ENCODE measurements at regions not wholly inside any gene's neighbourhood (a gene's known extent, or its start where the extent isn't known, plus 50 kb on each side); places are given as distances from the start of the nearest gene placed in this dataset.
A peak's percentile ranks its signal among the peaks of the same experiment; 100 is the strongest.

DNA sequence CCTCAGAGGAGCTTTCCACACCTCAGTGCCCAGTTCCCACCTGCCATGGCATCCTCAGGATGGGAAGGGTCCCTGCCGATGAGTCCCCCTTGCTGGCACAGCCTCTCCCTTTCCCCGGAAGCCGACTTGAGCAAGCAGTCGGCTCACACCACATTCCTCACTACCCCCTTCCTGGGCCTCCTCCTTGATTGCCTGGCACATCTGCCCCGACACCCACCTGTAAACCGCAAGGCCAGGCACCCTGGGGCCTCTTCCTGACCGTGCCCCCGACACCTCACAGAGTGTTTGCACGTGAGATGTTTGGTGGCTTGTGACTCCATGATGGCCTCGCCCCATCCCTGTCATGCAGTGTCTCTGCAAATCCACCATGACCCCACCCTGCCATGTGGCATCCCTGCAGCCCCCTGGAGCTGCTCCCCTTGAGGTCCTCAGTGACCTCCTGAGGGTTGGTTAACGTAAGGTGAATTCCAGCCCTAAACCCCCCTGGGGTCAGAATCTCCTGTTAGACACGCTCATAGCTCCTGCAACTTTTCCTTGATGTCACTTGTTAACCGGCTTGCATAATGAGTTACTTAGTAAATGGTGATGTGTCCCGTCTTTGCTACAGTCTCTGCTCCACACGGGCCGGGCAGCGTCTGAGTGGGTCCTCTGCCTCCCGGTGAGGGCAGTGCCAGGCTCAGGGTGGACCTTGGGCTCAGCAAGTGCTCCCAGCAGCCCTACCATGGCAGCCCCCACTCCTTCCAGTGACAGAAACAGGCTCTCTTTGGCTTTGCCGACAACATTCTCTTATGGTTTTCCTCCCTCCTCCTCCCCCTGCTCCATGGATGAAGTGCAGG is 115.9 kb upstream of the FRMD1 start:
- Histone ChIP-seq H3K36me3 (ENCODE audit: low read depth) (no peaks in the 10 kb centered on the region), H3K4me3 (no peak overlapping the region), H3K9me3 (no peaks in the 10 kb centered on the region), H3K4me1 (ENCODE audit: low read depth) (peaks cover 14% of the 10 kb centered on the region)
- no peak for ATAC-seq
- TF ChIP-seq, protein P1, sequence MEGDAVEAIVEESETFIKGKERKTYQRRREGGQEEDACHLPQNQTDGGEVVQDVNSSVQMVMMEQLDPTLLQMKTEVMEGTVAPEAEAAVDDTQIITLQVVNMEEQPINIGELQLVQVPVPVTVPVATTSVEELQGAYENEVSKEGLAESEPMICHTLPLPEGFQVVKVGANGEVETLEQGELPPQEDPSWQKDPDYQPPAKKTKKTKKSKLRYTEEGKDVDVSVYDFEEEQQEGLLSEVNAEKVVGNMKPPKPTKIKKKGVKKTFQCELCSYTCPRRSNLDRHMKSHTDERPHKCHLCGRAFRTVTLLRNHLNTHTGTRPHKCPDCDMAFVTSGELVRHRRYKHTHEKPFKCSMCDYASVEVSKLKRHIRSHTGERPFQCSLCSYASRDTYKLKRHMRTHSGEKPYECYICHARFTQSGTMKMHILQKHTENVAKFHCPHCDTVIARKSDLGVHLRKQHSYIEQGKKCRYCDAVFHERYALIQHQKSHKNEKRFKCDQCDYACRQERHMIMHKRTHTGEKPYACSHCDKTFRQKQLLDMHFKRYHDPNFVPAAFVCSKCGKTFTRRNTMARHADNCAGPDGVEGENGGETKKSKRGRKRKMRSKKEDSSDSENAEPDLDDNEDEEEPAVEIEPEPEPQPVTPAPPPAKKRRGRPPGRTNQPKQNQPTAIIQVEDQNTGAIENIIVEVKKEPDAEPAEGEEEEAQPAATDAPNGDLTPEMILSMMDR (IDR thresholded peaks at IDR 0.05) = no peak
- intact Hi-C loops (cut with DNase I, micrococcal nuclease) = no loop called here
- DNase-seq = no peak

DNA sequence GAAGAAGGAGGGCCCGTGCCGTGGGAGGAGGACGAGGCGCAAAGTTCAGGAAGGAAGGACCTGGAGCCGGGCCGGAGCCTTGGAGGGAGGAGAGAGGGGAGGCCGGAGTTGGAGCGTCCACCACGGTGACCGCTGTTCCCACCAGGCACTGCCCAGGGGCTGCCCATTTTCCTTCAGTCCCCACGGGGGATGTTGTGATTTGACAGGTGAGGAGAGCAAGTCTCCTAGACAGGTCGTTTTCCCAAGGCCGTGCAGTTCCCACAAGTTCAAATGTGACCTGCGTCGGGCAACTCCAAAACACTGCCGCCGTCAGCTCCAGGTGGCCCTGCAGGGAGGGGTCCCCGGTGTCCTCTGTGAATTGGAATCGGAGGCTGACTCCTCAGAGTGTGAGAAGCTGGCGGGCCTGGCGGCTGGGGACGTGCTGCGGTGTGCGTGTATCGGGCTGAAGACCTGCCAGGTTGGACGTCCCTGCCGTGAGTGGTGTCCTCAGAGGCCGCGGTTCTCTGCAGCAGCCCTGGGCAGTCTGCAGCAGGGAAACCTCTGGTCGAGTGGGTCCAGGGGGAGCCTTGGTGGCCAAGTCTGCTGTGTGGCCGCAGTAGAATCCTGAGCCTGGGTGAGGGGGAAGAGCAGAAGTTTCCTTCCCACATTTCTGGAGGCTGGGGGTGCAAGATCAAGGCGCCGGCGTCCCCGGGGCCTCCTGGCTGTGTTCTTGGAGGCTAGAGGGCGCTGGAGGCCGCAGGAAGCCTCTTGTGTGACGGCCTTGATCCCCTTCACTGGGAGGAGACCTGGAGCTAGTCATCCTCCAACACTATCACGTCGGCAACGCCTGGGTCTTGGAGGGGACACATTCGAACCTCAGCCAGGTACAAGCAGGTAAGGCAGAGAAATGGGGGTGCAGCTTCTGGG is 115.1 kb upstream of the FRMD1 start:
- DNase-seq = no peak
- no peak overlapping the region for H3K4me3 ChIP-seq
- no peak for ATAC-seq
- TF ChIP-seq, protein P1 (IDR thresholded peaks at IDR 0.05) = no peak
- H3K4me1 ChIP-seq (ENCODE audit: low read depth) = peaks cover 14% of the 10 kb centered on the region
- no peaks in the 10 kb centered on the region for H3K36me3 ChIP-seq (ENCODE audit: low read depth)
- H3K9me3 ChIP-seq = no peaks in the 10 kb centered on the region
- intact Hi-C loops (cut with DNase I, micrococcal nuclease) = no loop called here

DNA sequence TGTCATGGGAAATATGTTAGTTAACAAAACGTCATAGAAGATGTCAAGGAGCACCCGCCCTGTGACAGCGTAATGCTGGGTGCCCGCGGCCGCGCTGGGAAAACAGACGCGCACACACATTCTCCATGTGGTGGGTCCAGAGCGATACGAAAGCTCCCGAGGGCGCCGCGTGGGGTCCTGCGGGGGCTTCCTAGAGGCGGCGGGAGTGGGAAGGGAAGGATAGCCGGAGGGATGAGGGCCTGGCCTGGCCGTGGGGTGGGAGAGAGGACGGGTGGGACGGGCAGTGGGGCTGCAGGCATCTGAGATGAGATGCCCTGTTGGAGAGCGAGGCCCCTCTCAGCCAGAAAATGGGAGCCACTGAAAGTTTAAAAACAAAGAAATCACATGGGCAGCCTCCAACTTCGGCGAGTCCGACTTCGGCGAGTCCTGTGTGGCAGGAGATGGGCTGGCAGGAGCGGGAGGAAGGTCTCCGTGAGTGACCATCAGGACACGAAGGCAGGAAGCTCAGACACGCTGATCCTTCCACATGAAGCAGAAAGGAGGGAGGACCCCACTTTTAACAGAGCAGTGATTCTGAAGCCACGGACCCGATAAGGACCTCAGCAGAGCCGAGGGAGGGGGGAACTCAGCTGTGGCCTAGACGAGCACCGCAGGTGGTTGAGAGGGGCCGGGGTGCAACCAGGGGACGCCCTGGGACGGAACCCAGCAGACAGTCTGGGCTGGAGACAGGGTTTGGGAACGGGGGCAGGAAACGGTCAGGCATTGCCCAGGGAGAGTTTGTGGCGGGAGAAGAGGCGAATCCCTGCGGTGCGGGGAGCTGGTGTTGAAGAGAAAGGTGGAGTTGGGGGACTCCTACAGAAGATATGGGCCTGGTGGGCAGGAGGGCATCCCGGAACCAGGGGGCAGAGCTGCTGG is 114.1 kb upstream of the FRMD1 start:
- ATAC-seq (no peak), DNase-seq (no peak)
- Histone ChIP-seq H3K9me3 (no peaks in the 10 kb centered on the region), H3K4me1 (ENCODE audit: low read depth) (peaks cover 14% of the 10 kb centered on the region), H3K4me3 (no peak overlapping the region), H3K36me3 (ENCODE audit: low read depth) (no peaks in the 10 kb centered on the region)
- TF ChIP-seq, protein P1 (IDR thresholded peaks at IDR 0.05) = no peak
- intact Hi-C loops (cut with DNase I, micrococcal nuclease) = no loop called here

DNA sequence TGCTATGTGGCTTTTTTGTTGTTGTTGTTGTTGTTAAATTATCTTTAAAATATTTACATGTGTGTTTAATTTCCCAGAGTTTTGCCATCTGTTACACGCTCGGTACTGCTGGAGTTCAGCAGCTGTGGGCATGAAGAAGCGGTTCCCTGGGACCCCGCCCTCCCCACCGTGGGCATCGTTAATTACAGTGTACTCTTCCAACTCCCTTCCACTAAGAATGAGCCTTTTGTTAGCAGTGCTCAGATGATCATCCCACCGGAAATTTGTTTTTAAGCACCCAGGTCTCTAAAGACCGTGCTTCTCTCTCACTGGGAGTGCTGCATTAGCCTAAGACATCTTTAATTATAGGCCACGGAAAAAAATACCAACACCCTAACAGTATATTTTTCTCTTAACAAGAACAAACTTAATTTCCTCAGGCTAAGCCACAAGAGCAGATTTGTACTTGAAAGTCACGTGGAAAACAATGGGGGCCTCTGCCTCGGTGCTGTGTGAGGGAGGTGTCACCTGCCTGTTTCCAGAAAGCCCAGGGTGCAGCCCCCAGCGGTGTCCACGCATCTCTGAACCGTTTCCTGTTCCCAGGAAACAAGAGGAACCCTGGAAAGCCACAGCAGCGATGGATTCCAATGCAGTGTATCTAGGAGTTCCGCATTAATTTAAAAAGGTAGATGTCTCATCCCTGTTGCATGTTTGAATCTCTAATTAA is 113.3 kb upstream of the FRMD1 start:
- peak in 1 of 3 donors; percentile 35 for DNase-seq

More for the DNA sequence above, 113.3 kb upstream of the FRMD1 start:
- intact Hi-C loops (cut with DNase I, micrococcal nuclease) = no loop called here
- no peak overlapping the region for H3K4me3 ChIP-seq
- TF ChIP-seq, protein P1 (IDR thresholded peaks at IDR 0.05) = no peak
- peaks cover 14% of the 10 kb centered on the region for H3K4me1 ChIP-seq (ENCODE audit: low read depth)
- ATAC-seq = peak; percentile 61
- H3K9me3 ChIP-seq = no peaks in the 10 kb centered on the region
- no peaks in the 10 kb centered on the region for H3K36me3 ChIP-seq (ENCODE audit: low read depth)
